HG03565 (cell line): ENCODE measurements at regions not wholly inside any gene's neighbourhood (a gene's known extent, or its start where the extent isn't known, plus 50 kb on each side); places are given as distances from the start of the nearest gene placed in this dataset.

ENCODE experiments used
- ATAC-seq: cut with Tn5 transposase; IDR thresholded peaks from one replicate; pipeline ENCODE4 v1.9.1; 2021; ENCODE audit warnings: mild to moderate bottlenecking, moderate library complexity; ENCODE audit not compliant: unreplicated experiment

- no peak for ATAC-seq
These were observed 95.6 kb upstream of the RAB3GAP2 start for GRCh38 chr1:220367833-220368232.

GRCh38 chr1:220366269-220366668 lies 94.0 kb upstream of the RAB3GAP2 start:
- ATAC-seq, result no peak

DNA sequence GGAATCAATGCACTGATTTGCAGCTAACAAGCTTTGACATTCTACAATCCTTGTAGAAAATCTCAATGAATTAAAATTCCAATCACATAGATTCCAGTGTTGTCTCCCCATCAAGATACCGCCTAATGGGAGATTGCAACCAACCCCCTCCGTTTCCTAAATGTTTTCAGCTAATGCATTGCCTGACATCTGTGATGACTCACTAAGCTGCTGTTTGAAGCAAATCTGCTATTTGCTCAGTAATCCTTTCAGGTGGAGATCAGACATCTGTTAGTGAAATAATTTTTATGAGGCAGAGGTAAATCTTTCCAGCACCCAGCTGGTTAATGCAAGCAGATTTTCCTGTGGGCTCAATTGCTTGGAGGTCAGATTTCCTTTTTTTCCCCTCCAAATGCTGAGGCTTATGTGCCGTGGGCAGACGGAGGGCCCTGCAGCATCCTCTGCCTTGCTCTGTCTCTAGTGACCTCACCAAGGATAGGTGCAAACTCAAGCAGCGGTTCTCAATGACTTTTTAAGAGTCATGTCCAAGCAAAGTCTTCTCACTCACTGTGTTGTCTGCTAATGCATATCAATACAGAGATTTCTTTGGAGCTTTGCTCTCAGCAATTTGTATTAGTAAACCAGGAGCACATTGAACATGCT lies 91.1 kb upstream of the RAB3GAP2 start:
- ATAC-seq, result no peak

- ATAC-seq, result no peak
These were observed 85.0 kb upstream of the RAB3GAP2 start for GRCh38 chr1:220356981-220357850.

DNA sequence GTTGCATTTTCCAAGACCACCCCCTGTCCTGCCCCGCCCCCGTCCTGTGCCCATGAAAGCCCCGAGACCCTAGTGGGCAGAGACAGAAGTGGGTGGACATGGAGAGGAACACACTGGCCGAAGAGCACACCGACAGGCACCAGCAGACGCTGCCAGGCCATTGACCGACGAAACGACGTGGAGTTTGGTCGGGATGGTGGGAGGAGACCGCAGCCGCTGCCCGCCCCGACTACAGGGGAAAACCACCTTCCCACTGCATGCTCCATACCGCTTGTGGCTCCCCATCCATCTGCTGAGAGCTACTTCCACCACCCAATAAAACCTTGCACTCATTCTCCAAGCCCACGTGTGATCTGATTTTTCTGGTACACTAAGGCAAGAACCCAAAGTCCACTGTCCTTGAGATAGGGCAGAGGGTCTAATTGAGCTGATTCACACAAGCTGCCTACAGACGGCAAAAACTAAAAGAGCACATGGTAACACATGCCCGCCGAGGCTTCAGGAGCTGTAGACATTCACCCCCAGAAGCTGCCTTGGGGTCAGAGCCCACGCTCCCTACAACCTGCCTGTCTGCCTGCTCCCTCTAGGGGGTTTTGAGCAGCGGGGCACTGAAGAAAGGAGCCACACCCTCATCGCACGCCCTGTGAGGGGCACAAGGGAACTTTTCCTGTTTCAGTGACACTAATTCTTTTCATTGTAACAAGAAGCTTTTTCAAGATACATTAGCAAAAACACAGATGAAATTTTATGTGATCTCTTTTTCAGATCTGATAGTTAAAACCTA lies 81.2 kb upstream of the RAB3GAP2 start:
- no peak for ATAC-seq

- ATAC-seq, result no peak
These were observed 76.0 kb upstream of the RAB3GAP2 start for GRCh38 chr1:220348211-220348610.

DNA sequence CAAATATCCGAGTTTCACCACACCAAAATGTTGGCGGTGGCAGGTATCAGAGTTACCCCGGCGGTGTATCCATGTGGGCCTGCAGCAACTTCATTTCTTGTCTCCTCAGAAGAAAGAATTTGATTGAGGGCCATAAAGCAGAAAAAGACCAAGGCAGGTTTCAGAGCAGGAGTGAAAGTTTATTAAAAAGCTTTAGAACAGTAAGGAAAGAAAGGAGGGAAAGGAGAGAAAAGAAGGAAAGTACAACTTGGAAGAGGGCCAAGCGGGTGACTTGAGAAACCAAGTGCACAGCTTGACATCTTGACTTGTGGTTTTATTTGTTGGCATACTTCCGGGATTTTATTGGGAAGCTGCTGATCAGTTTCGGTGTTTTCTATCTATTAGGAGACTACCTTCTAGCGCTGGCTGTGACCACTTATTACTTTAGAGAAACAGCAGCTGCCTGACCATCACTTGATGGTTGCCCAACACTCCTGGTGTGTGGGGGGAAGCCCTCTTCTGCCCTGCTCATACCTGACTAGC lies 75.5 kb upstream of the RAB3GAP2 start:
- ATAC-seq, result no peak

GRCh38 chr1:220344745-220345144 lies 72.5 kb upstream of the RAB3GAP2 start:
- ATAC-seq, result no peak

DNA sequence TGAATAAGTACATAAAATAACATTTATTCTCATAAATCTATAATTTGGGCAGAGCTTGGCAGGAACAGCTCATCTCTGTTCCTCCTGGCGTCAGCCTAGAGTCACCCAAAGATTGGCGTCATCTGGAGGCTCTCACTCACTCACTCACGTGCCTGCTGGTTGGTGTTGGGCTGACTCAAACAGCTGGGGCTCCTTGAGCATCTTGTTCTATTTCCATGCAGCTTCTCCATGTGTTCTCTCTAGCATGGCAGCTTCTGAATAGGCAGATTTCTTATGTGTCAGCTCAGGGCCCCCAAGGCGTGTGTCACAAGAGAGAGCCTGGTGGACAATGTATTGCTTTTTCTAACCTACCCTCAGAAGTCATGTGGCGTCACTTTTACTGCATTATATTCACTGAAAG lies 70.6 kb upstream of the RAB3GAP2 start:
- no peak for ATAC-seq

GRCh38 chr1:220341126-220341525 lies 68.9 kb upstream of the RAB3GAP2 start:
- no peak for ATAC-seq

DNA sequence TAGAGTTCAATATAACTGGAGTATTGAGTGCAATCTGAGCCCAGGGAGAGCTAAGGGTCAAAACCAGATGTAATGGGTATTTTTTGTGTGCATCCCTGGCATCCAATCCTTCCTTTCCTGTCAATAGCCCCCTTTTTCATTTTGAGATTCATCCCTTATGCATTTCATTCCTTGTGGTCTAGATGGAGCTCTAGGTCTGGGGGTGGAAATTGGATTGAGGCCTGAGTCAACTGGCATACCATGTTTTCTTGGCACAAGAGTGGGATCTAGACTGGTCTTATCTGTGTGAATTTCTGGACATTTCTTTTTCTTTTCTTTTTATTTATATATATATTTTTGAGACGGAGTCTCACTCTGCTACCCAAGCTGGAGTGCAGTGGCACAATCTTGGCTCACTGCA lies 67.3 kb upstream of the RAB3GAP2 start:
- ATAC-seq, result no peak

GRCh38 chr1:220338759-220339158 lies 66.5 kb upstream of the RAB3GAP2 start:
- ATAC-seq, result no peak

GRCh38 chr1:220336391-220337031 lies 64.3 kb upstream of the RAB3GAP2 start:
- no peak for ATAC-seq

DNA sequence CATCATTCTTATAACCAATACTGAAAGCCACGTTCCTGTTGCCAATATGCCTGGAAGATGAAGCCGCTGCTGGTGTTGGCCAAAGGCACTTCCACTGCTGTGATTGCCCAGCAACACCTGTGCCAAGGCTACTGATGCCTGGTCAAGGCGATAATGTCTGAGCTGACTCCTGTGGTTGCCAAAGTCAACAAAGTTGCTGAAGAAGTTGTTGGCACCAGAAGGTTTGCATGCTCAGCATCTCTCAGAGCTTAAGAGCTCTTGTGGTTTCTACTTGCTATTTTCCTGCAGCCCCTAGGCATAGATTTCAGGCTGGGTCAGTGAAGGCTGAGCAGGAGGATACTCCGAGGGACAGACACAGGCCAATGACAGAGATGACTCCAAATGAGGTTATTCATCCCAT lies 63.4 kb upstream of the RAB3GAP2 start:
- ATAC-seq, result no peak

DNA sequence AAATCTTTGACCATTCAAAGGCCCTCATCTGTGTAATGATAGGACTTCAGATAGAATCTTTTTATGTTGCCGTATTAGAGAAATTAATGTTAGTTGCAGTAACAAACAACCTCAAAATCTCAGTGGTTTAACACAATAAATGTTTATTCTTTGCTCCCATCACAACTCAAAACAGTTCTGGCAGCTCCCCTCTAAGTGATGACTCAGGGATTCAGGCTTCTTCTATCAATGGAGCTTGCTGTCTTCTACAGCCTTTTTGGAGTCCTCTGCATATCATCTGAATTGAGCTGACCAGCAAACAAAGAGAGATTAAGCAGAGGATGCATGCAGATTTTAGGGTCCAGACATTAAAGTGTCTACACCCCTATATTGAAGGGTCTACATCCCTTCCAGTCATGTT lies 59.1 kb upstream of the RAB3GAP2 start:
- ATAC-seq, result no peak

DNA sequence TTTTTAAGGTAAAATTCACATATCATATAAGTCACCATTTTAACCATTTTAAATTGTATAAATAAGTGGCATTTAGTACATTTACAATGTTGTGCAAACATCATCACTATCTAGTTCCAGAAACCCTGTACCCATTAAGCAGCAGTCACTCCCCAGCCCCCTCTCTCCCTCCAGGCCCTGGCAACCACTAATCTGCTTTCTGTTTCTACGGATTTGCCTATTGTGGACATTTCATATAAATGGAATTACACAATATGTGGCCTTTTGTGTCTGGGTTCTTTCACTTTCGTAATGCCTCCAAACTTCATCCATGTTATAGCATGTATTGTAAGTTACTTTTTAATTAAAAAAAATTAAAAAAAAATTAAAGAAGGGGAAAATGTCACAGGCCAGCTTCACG lies 58.0 kb upstream of the RAB3GAP2 start:
- ATAC-seq, result no peak

GRCh38 chr1:220327106-220327505 lies 54.9 kb upstream of the RAB3GAP2 start:
- no peak for ATAC-seq

GRCh38 chr1:220326578-220326977 lies 54.3 kb upstream of the RAB3GAP2 start:
- no peak for ATAC-seq

DNA sequence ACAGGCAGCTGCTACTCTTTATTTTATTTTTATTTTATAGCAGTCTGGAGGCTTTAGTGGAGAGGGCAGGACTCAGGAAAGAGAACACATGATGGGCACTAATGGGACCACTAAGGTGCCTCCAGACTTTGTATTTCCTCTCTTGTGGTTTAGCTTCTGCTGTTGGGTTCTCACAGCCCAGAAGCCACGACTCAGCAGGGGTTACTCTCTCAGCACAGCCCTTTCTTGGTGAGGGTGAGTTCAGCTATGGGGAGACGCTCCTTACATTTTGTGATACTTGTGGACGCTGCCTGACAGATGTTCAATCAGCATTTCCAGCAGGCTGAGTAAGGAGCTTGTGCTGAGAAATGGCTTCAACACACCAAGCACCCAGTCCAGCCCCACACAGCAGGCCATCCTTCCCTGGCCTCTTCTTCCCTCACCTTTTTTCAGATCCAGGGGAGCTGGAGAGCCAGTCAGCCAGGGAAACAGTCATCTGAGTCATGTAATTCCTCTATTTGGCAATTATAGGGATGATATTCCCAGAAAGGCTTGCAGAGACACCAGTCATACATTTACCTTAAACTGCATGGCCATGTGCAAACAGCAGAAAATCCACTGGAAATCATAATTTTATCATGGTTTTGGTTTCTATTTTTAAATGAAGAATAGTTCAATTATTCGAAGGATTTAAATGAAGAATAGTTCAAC lies 53.2 kb upstream of the RAB3GAP2 start:
- no peak for ATAC-seq

DNA sequence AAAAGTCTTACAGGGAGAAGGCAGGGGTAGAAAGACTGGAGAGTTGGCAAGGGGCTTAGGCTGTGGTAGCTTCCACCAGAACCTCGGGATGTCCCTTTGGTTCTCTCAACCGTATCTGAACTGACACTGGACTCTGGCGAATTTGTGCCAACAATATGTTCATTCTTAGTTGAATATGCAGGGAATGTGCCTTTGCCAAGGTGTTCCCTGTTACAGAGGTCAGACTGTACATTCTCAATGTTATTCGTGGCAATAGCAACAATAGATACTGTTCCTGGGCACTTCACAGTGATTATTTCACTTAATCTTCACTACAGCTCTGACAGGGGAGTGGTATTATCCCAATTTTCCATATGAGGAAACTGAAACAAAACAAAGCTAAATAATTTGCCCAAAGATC lies 51.5 kb upstream of the RAB3GAP2 start:
- no peak for ATAC-seq
